SK-N-SH (cell line): ENCODE measurements at regions not wholly inside any gene's neighbourhood (a gene's known extent, or its start where the extent isn't known, plus 50 kb on each side); places are given as distances from the start of the nearest gene placed in this dataset.

Experiments
- CTCF ChIA-PET: fragments of 300-600, 350-600 bp; formaldehyde crosslinking; extraction: SDS; loops from one replicate; lab custom pipeline; 2021; lab: Yijun Ruan, JAX
- POLR2A ChIA-PET: fragments of 350-600 bp; sonication (Branson Sonifier 250); formaldehyde crosslinking; extraction: SDS; loops from one replicate; lab custom pipeline; 2020; ENCODE audit warnings: antibody characterized with exemption, inconsistent platforms; lab: Yijun Ruan, JAX
- DNase-seq: peaks from one replicate; pipeline ENCODE4 v3.0.0; 2012
- H2AFZ ChIP-seq: fragments of 200-600 bp; sonication (generic); 2 replicates; pipeline ENCODE4 v1.8.1; 2016; ENCODE audit warnings: antibody characterized with exemption, mild to moderate bottlenecking, low read depth
- H3F3A ChIP-seq: fragments of 200-600 bp; sonication (generic); replicated peaks from 2 replicates; pipeline ENCODE3; 2016; ENCODE audit warnings: antibody characterized with exemption, mild to moderate bottlenecking; ENCODE audit not compliant: insufficient read depth
- H3K27ac ChIP-seq, 2 experiments: fragments of 200-500 bp in 1 of 2; fragments of 200-600 bp in 1 of 2; sonication (Bioruptor generic) in 1 of 2; sonication (generic), shearing (Covaris generic) in 1 of 2; 2 replicates each; pipeline versions ENCODE4 v1.5.1 to v1.6.1; 2014 to 2016; ENCODE audit warnings: low read depth in 2 of 2, inconsistent platforms in 1 of 2, low read length in 1 of 2, mild to moderate bottlenecking in 1 of 2, mixed read lengths in 1 of 2
- H3K27me3 ChIP-seq: fragments of 200-600 bp; sonication (generic), shearing (Covaris generic); 2 replicates; pipeline ENCODE4 v1.6.1; 2016; ENCODE audit warnings: mixed run types; ENCODE audit not compliant: insufficient read depth
- H3K36me3 ChIP-seq, 2 experiments: fragments of 200-500 bp in 1 of 2; fragments of 200-600 bp in 1 of 2; sonication (Bioruptor generic) in 1 of 2; sonication (generic) in 1 of 2; replicated peaks in 1 of 2; 2 replicates each; pipeline versions ENCODE3 to v1.5.1; 2014 to 2016; ENCODE audit warnings: low read length in 1 of 2, mild to moderate bottlenecking in 1 of 2; ENCODE audit not compliant: insufficient read depth in 2 of 2, control insufficient read depth in 1 of 2
- H3K4me1 ChIP-seq, 2 experiments: fragments of 200-500 bp in 1 of 2; fragments of 200-600 bp in 1 of 2; sonication (Bioruptor generic) in 1 of 2; sonication (generic), shearing (Covaris generic) in 1 of 2; 2 replicates each; pipeline versions ENCODE4 v1.5.1 to v1.6.1; 2014 to 2016; ENCODE audit warnings: low read depth in 1 of 2, low read length in 1 of 2, mixed run types in 1 of 2; ENCODE audit not compliant: insufficient read depth in 2 of 2, control insufficient read depth in 1 of 2
- H3K4me2 ChIP-seq: fragments of 200-600 bp; sonication (generic), shearing (Covaris generic); 2 replicates; pipeline ENCODE4 v1.6.1; 2017; ENCODE audit warnings: mixed run types
- H3K4me3 ChIP-seq, 2 experiments: fragments of 200-500 bp in 1 of 2; fragments of 200-600 bp in 1 of 2; sonication (Bioruptor generic) in 1 of 2; sonication (generic), shearing (Covaris generic) in 1 of 2; 2 replicates each; pipeline versions ENCODE4 v1.5.1 to v1.8.1; 2014 to 2016; ENCODE audit warnings: low read depth in 2 of 2, inconsistent platforms in 1 of 2, low read length in 1 of 2, mild to moderate bottlenecking in 1 of 2, mixed read lengths in 1 of 2, moderate library complexity in 1 of 2
- H3K79me2 ChIP-seq: fragments of 200-600 bp; sonication (generic); 2 replicates; pipeline ENCODE4 v1.8.1; 2017; ENCODE audit warnings: mild to moderate bottlenecking; ENCODE audit not compliant: insufficient read depth
- H3K9ac ChIP-seq: fragments of 200-600 bp; sonication (generic); 2 replicates; pipeline ENCODE4 v1.6.1; 2017; ENCODE audit warnings: mixed run types
- H3K9me2 ChIP-seq: fragments of 200-600 bp; sonication (generic); 2 replicates; pipeline ENCODE4 v1.6.1; 2017; ENCODE audit warnings: mixed run types
- H3K9me3 ChIP-seq: fragments of 200-600 bp; sonication (generic); 2 replicates; pipeline ENCODE4 v1.6.1; 2017; ENCODE audit warnings: mixed run types, mild to moderate bottlenecking, moderate library complexity
- H4K20me1 ChIP-seq: fragments of 200-600 bp; sonication (generic); 2 replicates; pipeline ENCODE4 v1.6.1; 2017; ENCODE audit warnings: mild to moderate bottlenecking, mixed run types; ENCODE audit not compliant: insufficient read depth
- CHD2 ChIP-seq: fragments of 150-350 bp; IDR thresholded peaks from 2 replicates; pipeline ENCODE4 v1.6.1; 2018; ENCODE audit warnings: low read length; ENCODE audit not compliant: partially characterized antibody
- CTCF ChIP-seq: fragments of 200-600 bp; sonication (generic); IDR thresholded peaks from 2 replicates; pipeline ENCODE4 v1.6.1; 2017; ENCODE audit warnings: antibody characterized with exemption, mild to moderate bottlenecking, moderate library complexity
- EZH2phosphoT487 ChIP-seq: fragments of 200-600 bp; sonication (generic); IDR thresholded peaks from 2 replicates; pipeline ENCODE4 v1.6.1; 2017; ENCODE audit warnings: low read depth, mixed run types, mild to moderate bottlenecking, antibody characterized with exemption, moderate library complexity, borderline replicate concordance
- FOXJ3 ChIP-seq: sonication (generic); formaldehyde crosslinking; IDR thresholded peaks from 2 replicates; pipeline ENCODE4 v1.5.1; 2020; ENCODE audit warnings: mild to moderate bottlenecking, missing genetic modification reagents
- IRF3 ChIP-seq: fragments of 150-350 bp; IDR thresholded peaks from 2 replicates; pipeline ENCODE4 v1.6.1; 2016; ENCODE audit warnings: mild to moderate bottlenecking, low read depth, low read length
- MAX ChIP-seq: IDR thresholded peaks from 2 replicates; pipeline ENCODE4 v1.4.0; 2012; ENCODE audit warnings: low read depth
- MXI1 ChIP-seq: IDR thresholded peaks from 2 replicates; pipeline ENCODE4 v1.6.1; 2012; ENCODE audit warnings: mild to moderate bottlenecking, low read depth, low read length, improper control_type of control experiment
- NFIC ChIP-seq: IDR thresholded peaks from 2 replicates; pipeline ENCODE4 v1.4.0; 2012; ENCODE audit warnings: borderline replicate concordance
- RCOR1 ChIP-seq: fragments of 150-350 bp; IDR thresholded peaks from 2 replicates; pipeline ENCODE4 v1.6.1; 2017; ENCODE audit warnings: antibody characterized with exemption, low read length
- REST ChIP-seq: IDR thresholded peaks from 2 replicates; pipeline ENCODE4 v1.6.1; 2012; ENCODE audit warnings: mild to moderate bottlenecking, low read depth, low read length, moderate library complexity
- RFX5 ChIP-seq: IDR thresholded peaks from 2 replicates; pipeline ENCODE4 v1.6.1; 2012; ENCODE audit warnings: mild to moderate bottlenecking, improper control_type of control experiment, low read length
- SIN3A ChIP-seq: IDR thresholded peaks from 2 replicates; pipeline ENCODE4 v1.6.1; 2012; ENCODE audit warnings: low read depth, mild to moderate bottlenecking, low read length, moderate library complexity, borderline replicate concordance
- TCF12 ChIP-seq: IDR thresholded peaks from 2 replicates; pipeline ENCODE4 v1.4.0; 2012
- USF1 ChIP-seq: IDR thresholded peaks from 2 replicates; pipeline ENCODE4 v1.4.0; 2012; ENCODE audit warnings: low read depth, borderline replicate concordance
- USF2 ChIP-seq: fragments of 150-350 bp; IDR thresholded peaks from 2 replicates; pipeline ENCODE4 v1.6.1; 2017; ENCODE audit warnings: antibody characterized with exemption, low read length, low read depth, borderline replicate concordance
- YY1 ChIP-seq: IDR thresholded peaks from 2 replicates; pipeline ENCODE4 v1.4.0; 2012; ENCODE audit warnings: low read depth, mild to moderate bottlenecking
- ZBTB33 ChIP-seq: IDR thresholded peaks from 2 replicates; pipeline ENCODE4 v1.4.0; 2012; ENCODE audit warnings: low read depth, borderline replicate concordance
- WGBS: methylation state at CpG from one replicate; pipeline ENCODE4 v1.1.6; 2017; ENCODE audit warnings: low lambda C conversion rate; 5-methylcytosine and 5-hydroxymethylcytosine counted together

GRCh38 chr5:87002485-87002884, 265.2 kb upstream of the RASA1 start:
- no peak overlapping the region for H3K4me2 ChIP-seq
- no peaks in the 10 kb centered on the region for H3K4me1 ChIP-seq
- WGBS: 7% methylated on average over 3 of the region's 3 CpGs
- H3K27me3 ChIP-seq: peaks cover 17% of the 10 kb centered on the region; the same call in 1 of the 2 replicates
- H3K4me3 ChIP-seq: no peak overlapping the region
- H3K36me3 ChIP-seq: no peaks in the 10 kb centered on the region
- no peak overlapping the region for H3K27ac ChIP-seq
- no peaks in the 10 kb centered on the region for H4K20me1 ChIP-seq
- H3K9ac ChIP-seq: no peak overlapping the region
- DNase-seq: no peak
- CTCF ChIA-PET: interaction anchor here (1.4 to 3.2 kb wide), 2 partner anchors 11 to 122 kb away, joined by 4 to 14 read pairs; no protein-coding TSS in a partner anchor
- no peak overlapping the region for H2AFZ ChIP-seq
- POLR2A ChIA-PET: no interaction called here
- no peaks in the 10 kb centered on the region for H3K9me3 ChIP-seq
- no peaks in the 10 kb centered on the region for H3F3A ChIP-seq
- no peaks in the 10 kb centered on the region for H3K9me2 ChIP-seq
- no peaks in the 10 kb centered on the region for H3K79me2 ChIP-seq
- TF ChIP-seq TCF12 (no peak), MAX (no peak), YY1 (no peak), CHD2 (no peak), EZH2phosphoT487 (no peak), RCOR1 (no peak), ZBTB33 (no peak), IRF3 (no peak), MXI1 (no peak)

GRCh38 chr5:87004101-87004500, 263.6 kb upstream of the RASA1 start:
- no peak for DNase-seq
- 4% methylated on average over 3 of the region's 3 CpGs for WGBS
- Histone ChIP-seq H3K4me1 (no peaks in the 10 kb centered on the region), H3K9ac (no peak overlapping the region), H3K36me3 (no peaks in the 10 kb centered on the region), H4K20me1 (no peaks in the 10 kb centered on the region), H3K79me2 (no peaks in the 10 kb centered on the region), H3K4me2 (no peak overlapping the region), H3K9me3 (no peaks in the 10 kb centered on the region), H3K27ac (no peak overlapping the region), H2AFZ (no peak overlapping the region), H3F3A (no peaks in the 10 kb centered on the region), H3K27me3 (peaks cover 17% of the 10 kb centered on the region; the same call in 1 of the 2 replicates), H3K4me3 (no peak overlapping the region), H3K9me2 (no peaks in the 10 kb centered on the region)
- CTCF ChIA-PET: no interaction called here
- POLR2A ChIA-PET: no interaction called here
- no peak for TF ChIP-seq USF1
- TF ChIP-seq CTCF: no peak
- TF ChIP-seq RFX5: no peak
- no peak for TF ChIP-seq FOXJ3 (CRISPR knock-in tag)
- TF ChIP-seq NFIC: no peak
- no peak for TF ChIP-seq SIN3A
- TF ChIP-seq REST: no peak
- no peak for TF ChIP-seq EZH2phosphoT487
- no peak for TF ChIP-seq TCF12
- no peak for TF ChIP-seq USF2
